Caco-2 (cell line): ENCODE measurements at regions not wholly inside any gene's neighbourhood (a gene's known extent, or its start where the extent isn't known, plus 50 kb on each side); places are given as distances from the start of the nearest gene placed in this dataset.

Source experiments
- BruUV-seq: library from RNA; stranded (reverse); fragments of 400-500 nt; replicated peaks from 2 replicates; lab custom pipeline; 2021; lab: Mats Ljungman, UMichigan
- CTCF ChIA-PET: fragments of 300-600 bp; sonication (Branson Sonifier 250); formaldehyde crosslinking; loops from one replicate; lab custom pipeline; 2022; ENCODE audit warnings: antibody characterized with exemption; lab: Charles Lee
- POLR2A ChIA-PET: fragments of 300-600 bp; sonication (Branson Sonifier 250); formaldehyde crosslinking; loops from one replicate; lab custom pipeline; 2022; ENCODE audit warnings: antibody characterized with exemption; lab: Charles Lee
- DNase-seq, 2 experiments: peaks; one replicate each; pipeline versions ENCODE4 v3.0.0 to v3.0.0-alpha.2; 2020 to 2022
- H3K27me3 ChIP-seq: replicated peaks from 2 replicates; pipeline ENCODE4 v1.6.0; 2011; ENCODE audit warnings: low read length; ENCODE audit not compliant: control insufficient read depth, insufficient read depth
- H3K36me3 ChIP-seq: 2 replicates; pipeline ENCODE4 v1.5.1; 2011; ENCODE audit warnings: low read length; ENCODE audit not compliant: control insufficient read depth, insufficient read depth
- H3K4me1 ChIP-seq: fragments of 250-450 bp; sonication (Bioruptor Pico); 2 replicates; pipeline ENCODE4 v1.5.1; 2020; ENCODE audit warnings: mild to moderate bottlenecking
- H3K4me3 ChIP-seq: 2 replicates; pipeline ENCODE4 v1.5.1; 2011; ENCODE audit warnings: low read depth, mild to moderate bottlenecking, control low read depth, low read length
- H3K9me3 ChIP-seq: fragments of 250-450 bp; sonication (Bioruptor Pico); 2 replicates; pipeline ENCODE4 v1.5.1; 2020; ENCODE audit warnings: mild to moderate bottlenecking, moderate library complexity
- H3K27ac Mint-ChIP-seq: one replicate; pipeline ENCODE4 v1.8.0; 2022; ENCODE audit warnings: mixed read lengths; ENCODE audit not compliant: unreplicated experiment
- H3K27me3 Mint-ChIP-seq: one replicate; pipeline ENCODE4 v1.8.0; 2022; ENCODE audit warnings: mixed read lengths; ENCODE audit not compliant: insufficient read depth, unreplicated experiment
- H3K36me3 Mint-ChIP-seq: one replicate; pipeline ENCODE4 v1.8.0; 2022; ENCODE audit warnings: mild to moderate bottlenecking, mixed read lengths; ENCODE audit not compliant: insufficient read depth, unreplicated experiment
- H3K4me1 Mint-ChIP-seq: one replicate; pipeline ENCODE4 v1.8.0; 2022; ENCODE audit warnings: low read depth, mixed read lengths; ENCODE audit not compliant: unreplicated experiment
- H3K4me3 Mint-ChIP-seq: one replicate; pipeline ENCODE4 v1.8.0; 2022; ENCODE audit warnings: mild to moderate bottlenecking, moderate library complexity, mixed read lengths; ENCODE audit not compliant: unreplicated experiment
- H3K9me3 Mint-ChIP-seq: one replicate; pipeline ENCODE4 v1.8.0; 2022; ENCODE audit warnings: mixed read lengths; ENCODE audit not compliant: unreplicated experiment
- intact Hi-C: fragments of 100-400 bp; cut with micrococcal nuclease; formaldehyde crosslinking; loops from one replicate; pipeline ENCODE4 v1.10.0; 2022; ENCODE audit not compliant: unreplicated experiment
- TF ChIP-seq, protein P1 (sequence below), 2 experiments: fragments of 200-600 bp in 1 of 2; IDR thresholded peaks; 1 replicate in 1 of 2; 2 replicates in 1 of 2; pipeline versions ENCODE4 v1.5.1 to v1.8.0; 2011 to 2022; ENCODE audit warnings: antibody characterized with exemption in 1 of 2, control low read depth in 1 of 2, inconsistent platforms in 1 of 2, low read depth in 1 of 2, low read length in 1 of 2, mild to moderate bottlenecking in 1 of 2, moderate library complexity in 1 of 2; ENCODE audit not compliant: insufficient read depth in 1 of 2, severe bottlenecking in 1 of 2, unreplicated experiment in 1 of 2

DNA sequence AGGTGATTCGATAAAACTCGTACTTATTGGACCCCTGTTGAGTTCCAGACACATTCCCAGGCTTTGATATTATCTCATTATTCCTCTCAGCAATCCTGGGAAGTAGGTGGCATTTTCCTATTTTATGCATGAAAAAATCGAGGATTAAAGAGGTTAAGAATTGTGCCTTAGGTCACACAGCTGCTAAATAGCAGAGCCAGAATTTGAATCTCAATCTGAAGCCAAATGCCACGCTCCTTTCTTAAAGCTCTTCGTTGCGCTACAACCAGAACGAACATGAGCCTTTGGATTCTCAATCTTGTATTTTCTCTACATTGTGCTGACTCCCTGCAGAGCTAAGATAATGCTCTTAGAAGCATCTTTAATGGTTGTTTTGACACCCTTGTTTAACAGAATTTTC is 527.8 kb upstream of the TLE4 start:
- BruUV-seq: no TSS peak
- Histone ChIP-seq H3K27me3 (no peaks in the 10 kb centered on the region), H3K9me3 (no peaks in the 10 kb centered on the region), H3K36me3 (no peaks in the 10 kb centered on the region), H3K4me3 (no peak overlapping the region), H3K4me1 (no peaks in the 10 kb centered on the region)
- POLR2A ChIA-PET: no interaction called here
- TF ChIP-seq, protein P1, sequence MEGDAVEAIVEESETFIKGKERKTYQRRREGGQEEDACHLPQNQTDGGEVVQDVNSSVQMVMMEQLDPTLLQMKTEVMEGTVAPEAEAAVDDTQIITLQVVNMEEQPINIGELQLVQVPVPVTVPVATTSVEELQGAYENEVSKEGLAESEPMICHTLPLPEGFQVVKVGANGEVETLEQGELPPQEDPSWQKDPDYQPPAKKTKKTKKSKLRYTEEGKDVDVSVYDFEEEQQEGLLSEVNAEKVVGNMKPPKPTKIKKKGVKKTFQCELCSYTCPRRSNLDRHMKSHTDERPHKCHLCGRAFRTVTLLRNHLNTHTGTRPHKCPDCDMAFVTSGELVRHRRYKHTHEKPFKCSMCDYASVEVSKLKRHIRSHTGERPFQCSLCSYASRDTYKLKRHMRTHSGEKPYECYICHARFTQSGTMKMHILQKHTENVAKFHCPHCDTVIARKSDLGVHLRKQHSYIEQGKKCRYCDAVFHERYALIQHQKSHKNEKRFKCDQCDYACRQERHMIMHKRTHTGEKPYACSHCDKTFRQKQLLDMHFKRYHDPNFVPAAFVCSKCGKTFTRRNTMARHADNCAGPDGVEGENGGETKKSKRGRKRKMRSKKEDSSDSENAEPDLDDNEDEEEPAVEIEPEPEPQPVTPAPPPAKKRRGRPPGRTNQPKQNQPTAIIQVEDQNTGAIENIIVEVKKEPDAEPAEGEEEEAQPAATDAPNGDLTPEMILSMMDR (IDR thresholded peaks at IDR 0.05; ENCODE audit: insufficient read depth in 1 of 2, low read depth in 1 of 2, low read length in 1 of 2, severe bottlenecking in 1 of 2, unreplicated experiment in 1 of 2): no peak
- H3K9me3 Mint-ChIP-seq: no peaks in the 10 kb centered on the region
- H3K36me3 Mint-ChIP-seq: no peaks in the 10 kb centered on the region
- CTCF ChIA-PET: no interaction called here
- H3K27me3 Mint-ChIP-seq: no peaks in the 10 kb centered on the region
- H3K4me1 Mint-ChIP-seq: no peaks in the 10 kb centered on the region
- intact Hi-C loops: no loop called here
- H3K27ac Mint-ChIP-seq: no peak overlapping the region
- no peak for DNase-seq
- H3K4me3 Mint-ChIP-seq: no peak overlapping the region

DNA sequence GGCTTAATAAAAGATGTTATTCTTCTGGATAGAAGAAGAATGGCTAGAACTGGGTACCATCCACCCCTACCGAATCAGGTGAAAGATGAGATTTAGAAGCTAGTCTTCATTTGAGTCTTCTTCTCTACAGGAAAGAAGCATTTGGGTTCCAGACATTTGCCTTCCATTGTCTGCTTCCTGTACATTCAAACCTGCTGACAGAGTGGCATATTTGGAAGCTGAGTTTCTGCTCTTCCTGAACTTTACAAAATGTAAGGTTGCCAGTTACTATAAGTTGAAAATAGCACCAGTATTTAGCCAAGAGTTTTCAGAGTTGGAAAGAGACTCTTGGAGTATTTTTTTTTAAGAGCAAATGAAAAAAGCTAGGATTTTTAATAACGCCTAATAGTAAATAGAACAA is 525.4 kb upstream of the TLE4 start:
- no peaks in the 10 kb centered on the region for H3K9me3 ChIP-seq
- no peaks in the 10 kb centered on the region for H3K4me1 ChIP-seq
- H3K4me3 ChIP-seq: no peak overlapping the region
- BruUV-seq: no TSS peak
- ChIA-PET CTCF (no interaction called here), POLR2A (no interaction called here)
- TF ChIP-seq, protein P1 (IDR thresholded peaks at IDR 0.05; ENCODE audit: insufficient read depth in 1 of 2, low read depth in 1 of 2, low read length in 1 of 2, severe bottlenecking in 1 of 2, unreplicated experiment in 1 of 2): no peak
- H3K4me3 Mint-ChIP-seq: no peak overlapping the region
- no peaks in the 10 kb centered on the region for H3K36me3 ChIP-seq
- H3K36me3 Mint-ChIP-seq: no peaks in the 10 kb centered on the region
- H3K27me3 ChIP-seq: no peaks in the 10 kb centered on the region
- DNase-seq: no peak
- no peaks in the 10 kb centered on the region for H3K27me3 Mint-ChIP-seq
- no peak overlapping the region for H3K27ac Mint-ChIP-seq
- intact Hi-C loops: no loop called here
- no peaks in the 10 kb centered on the region for H3K4me1 Mint-ChIP-seq
- no peaks in the 10 kb centered on the region for H3K9me3 Mint-ChIP-seq

DNA sequence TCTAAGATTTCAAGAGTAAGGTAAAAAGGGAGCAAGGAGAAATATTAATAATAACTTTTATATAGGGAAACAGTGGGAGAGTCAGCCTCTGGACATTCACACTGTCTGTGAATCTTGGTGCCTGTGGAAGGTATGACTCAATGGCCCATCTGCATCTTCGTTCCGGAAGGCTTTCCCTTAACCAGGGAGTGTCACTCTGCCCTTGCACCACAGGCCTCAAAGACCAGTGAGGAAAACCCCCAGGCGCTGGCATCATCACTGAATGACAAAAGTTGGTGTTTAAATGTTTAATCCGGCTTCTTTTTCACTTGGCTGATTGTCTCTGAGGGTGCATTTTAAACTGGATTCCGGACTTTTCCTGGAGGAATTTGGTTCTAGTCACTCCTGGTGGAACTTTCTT is 522.4 kb upstream of the TLE4 start:
- CTCF ChIA-PET: no interaction called here
- Mint-ChIP-seq H3K4me3 (no peak overlapping the region), H3K4me1 (no peaks in the 10 kb centered on the region), H3K9me3 (no peaks in the 10 kb centered on the region), H3K27me3 (no peaks in the 10 kb centered on the region), H3K27ac (no peak overlapping the region), H3K36me3 (no peaks in the 10 kb centered on the region)
- BruUV-seq: no TSS peak
- no peaks in the 10 kb centered on the region for H3K36me3 ChIP-seq
- no peaks in the 10 kb centered on the region for H3K27me3 ChIP-seq
- TF ChIP-seq, protein P1 (IDR thresholded peaks at IDR 0.05; ENCODE audit: insufficient read depth in 1 of 2, low read depth in 1 of 2, low read length in 1 of 2, severe bottlenecking in 1 of 2, unreplicated experiment in 1 of 2): no peak
- POLR2A ChIA-PET: no interaction called here
- H3K4me3 ChIP-seq: no peak overlapping the region
- intact Hi-C loops: no loop called here
- H3K4me1 ChIP-seq: no peaks in the 10 kb centered on the region
- DNase-seq: no peak
- no peaks in the 10 kb centered on the region for H3K9me3 ChIP-seq
